ENCODE measurements at regions not wholly inside any gene's neighbourhood (a gene's known extent, or its start where the extent isn't known, plus 50 kb on each side); places are given as distances from the start of the nearest gene placed in this dataset.

GRCh38 chr14:101061411-101062064 is 158.0 kb upstream of the RTL1 start:
- Histone ChIP-seq H3K27ac (no peak overlapping the region), H3K27me3 (peaks cover 0 to 10% (median 0%) of the 10 kb centered on the region in 7 donors), H3K4me3 (no peak overlapping the region), H3K36me3 (peaks cover 0 to 3% (median 0%) of the 10 kb centered on the region in 9 donors), H3K9me3 (peaks cover 0 to 10% (median 0%) of the 10 kb centered on the region in 11 donors), H3K4me1 (no peaks in the 10 kb centered on the region)
- no peak for DNase-seq
- no peak for TF ChIP-seq CTCF (IDR thresholded peaks at IDR 0.05)
- no peak for ATAC-seq
- intact Hi-C loops (cut with DNase I) = no loop called here
- 88 to 90% methylated on average over 18 of the region's 18 CpGs for WGBS, 2 donors

- intact Hi-C loops (cut with DNase I) = no loop called here
- ATAC-seq (no peak), DNase-seq (no peak)
- 85% methylated on average over 19 of the region's 19 CpGs for WGBS, 2 donors
- TF ChIP-seq CTCF (IDR thresholded peaks at IDR 0.05) = no peak
- H3K36me3 ChIP-seq = no peaks in the 10 kb centered on the region
- no peaks in the 10 kb centered on the region for H3K4me1 ChIP-seq
- H3K4me3 ChIP-seq = no peak overlapping the region
- peaks cover 0 to 9% (median 0%) of the 10 kb centered on the region in 11 donors for H3K9me3 ChIP-seq
- peaks cover 0 to 10% (median 0%) of the 10 kb centered on the region in 7 donors for H3K27me3 ChIP-seq
- no peak overlapping the region for H3K27ac ChIP-seq
Observed at GRCh38 chr14:101062065-101062450, 158.5 kb upstream of the RTL1 start.

- no peak for DNase-seq
- Histone ChIP-seq H3K27ac (no peak overlapping the region), H3K27me3 (peaks cover 0 to 10% (median 0%) of the 10 kb centered on the region in 7 donors), H3K4me3 (no peak overlapping the region), H3K36me3 (no peaks in the 10 kb centered on the region), H3K4me1 (no peaks in the 10 kb centered on the region), H3K9me3 (peaks cover 0 to 4% (median 0%) of the 10 kb centered on the region in 11 donors)
- WGBS, 2 donors = 59 to 78% methylated on average over 7 of the region's 7 CpGs
- TF ChIP-seq CTCF (IDR thresholded peaks at IDR 0.05) = no peak
- ATAC-seq = no peak
- intact Hi-C loops (cut with DNase I) = no loop called here
Observed at GRCh38 chr14:101062601-101063000, 159.1 kb upstream of the RTL1 start.

- H3K4me3 ChIP-seq = no peak overlapping the region
- 92 to 93% methylated on average over 11 of the region's 11 CpGs for WGBS, 2 donors
- no peaks in the 10 kb centered on the region for H3K4me1 ChIP-seq
- no peak overlapping the region for H3K27ac ChIP-seq
- H3K9me3 ChIP-seq = no peaks in the 10 kb centered on the region
- ATAC-seq = no peak
- no peak for TF ChIP-seq CTCF (IDR thresholded peaks at IDR 0.05)
- peaks cover 0 to 10% (median 0%) of the 10 kb centered on the region in 7 donors for H3K27me3 ChIP-seq
- no peak for DNase-seq
- H3K36me3 ChIP-seq = no peaks in the 10 kb centered on the region
- intact Hi-C loops (cut with DNase I) = no loop called here
Observed at GRCh38 chr14:101063121-101063520, 159.6 kb upstream of the RTL1 start.
